Glomerular visceral epithelial cell (primary cell): ENCODE measurements at regions not wholly inside any gene's neighbourhood (a gene's known extent, or its start where the extent isn't known, plus 50 kb on each side); places are given as distances from the start of the nearest gene placed in this dataset.
"Not testable (repeated sequence)": the region's sequence is repeated elsewhere in the genome, so short reads cannot be mapped to it uniquely, and the experiment has no call there.

Source experiments
- DNase-seq: peaks from one replicate; pipeline ENCODE4 v3.0.0-alpha.2; 2016; ENCODE audit errors: extremely low spot score

- not testable (repeated sequence) for DNase-seq
Measured at GRCh38 chrX:27156921-27157320, 306.2 kb downstream of the PPP4R3C start.

- DNase-seq, result no peak
Measured at GRCh38 chrX:27136325-27136724, 326.8 kb downstream of the PPP4R3C start.

GRCh38 chrX:27132862-27133261 lies 330.3 kb downstream of the PPP4R3C start:
- DNase-seq, result no peak

GRCh38 chrX:27087176-27087575 lies 376.0 kb downstream of the PPP4R3C start:
- DNase-seq, result not testable (repeated sequence)

- no peak for DNase-seq
Measured at GRCh38 chrX:27086237-27086636, 376.9 kb downstream of the PPP4R3C start.

GRCh38 chrX:27085346-27085745 lies 377.8 kb downstream of the PPP4R3C start:
- no peak for DNase-seq

GRCh38 chrX:27078371-27078770 lies 384.8 kb downstream of the PPP4R3C start:
- no peak for DNase-seq

- no peak for DNase-seq
Measured at GRCh38 chrX:27057883-27058282, 405.3 kb downstream of the PPP4R3C start.

GRCh38 chrX:27039332-27039731 lies 423.8 kb downstream of the PPP4R3C start:
- DNase-seq, result no peak

GRCh38 chrX:27008486-27008885 lies 454.7 kb downstream of the PPP4R3C start:
- DNase-seq, result no peak

- DNase-seq, result no peak
Measured at GRCh38 chrX:26999634-27000033, 463.5 kb downstream of the PPP4R3C start.

- DNase-seq, result no peak
Measured at GRCh38 chrX:26958261-26958660, 504.9 kb downstream of the PPP4R3C start.

- DNase-seq, result no peak
Measured at GRCh38 chrX:26954029-26954428, 509.1 kb downstream of the PPP4R3C start.

GRCh38 chrX:26952213-26952612 lies 510.9 kb downstream of the PPP4R3C start:
- no peak for DNase-seq

- no peak for DNase-seq
Measured at GRCh38 chrX:26927419-26927818, 535.7 kb downstream of the PPP4R3C start.

- no peak for DNase-seq
Measured at GRCh38 chrX:26925088-26925487, 538.1 kb downstream of the PPP4R3C start.

- no peak for DNase-seq
Measured at GRCh38 chrX:26922278-26922677, 540.9 kb downstream of the PPP4R3C start.

GRCh38 chrX:26918631-26919030 lies 544.5 kb downstream of the PPP4R3C start:
- peak; percentile 2 for DNase-seq

GRCh38 chrX:26916991-26917390 lies 546.1 kb downstream of the PPP4R3C start:
- no peak for DNase-seq

GRCh38 chrX:26915064-26915463 lies 548.1 kb downstream of the PPP4R3C start:
- DNase-seq, result peak; percentile 3

GRCh38 chrX:26914232-26914631 lies 548.9 kb downstream of the PPP4R3C start:
- DNase-seq, result no peak

GRCh38 chrX:26911785-26912184 lies 551.4 kb downstream of the PPP4R3C start:
- not testable (repeated sequence) for DNase-seq

- no peak for DNase-seq
Measured at GRCh38 chrX:26909728-26910127, 553.4 kb downstream of the PPP4R3C start.

GRCh38 chrX:26908218-26908617 lies 554.9 kb downstream of the PPP4R3C start:
- no peak for DNase-seq

- DNase-seq, result no peak
Measured at GRCh38 chrX:26889574-26889973, 573.6 kb downstream of the PPP4R3C start.
